ENCODE measurements at regions not wholly inside any gene's neighbourhood (a gene's known extent, or its start where the extent isn't known, plus 50 kb on each side); places are given as distances from the start of the nearest gene placed in this dataset.

GRCh38 chr1:218667781-218668516, 322.8 kb downstream of the TGFB2 start (continued):
- TF ChIP-seq ZNF77 (CRISPR knock-in tag; IDR thresholded peaks at IDR 0.05) (no peak), MXI1 (IDR thresholded peaks at IDR 0.05; ENCODE audit: low read depth, low read length) (no peak), ZNF12 (CRISPR knock-in tag; IDR thresholded peaks at IDR 0.05) (no peak), NR2F6 (CRISPR knock-in tag; IDR thresholded peaks at IDR 0.05) (no peak), ZNF224 (CRISPR knock-in tag; IDR thresholded peaks at IDR 0.05) (no peak), ZNF212 (CRISPR knock-in tag; IDR thresholded peaks at IDR 0.05) (no peak), E2F3 (CRISPR knock-in tag; IDR thresholded peaks at IDR 0.05) (no peak)
- TF ChIP-seq, protein P1, sequence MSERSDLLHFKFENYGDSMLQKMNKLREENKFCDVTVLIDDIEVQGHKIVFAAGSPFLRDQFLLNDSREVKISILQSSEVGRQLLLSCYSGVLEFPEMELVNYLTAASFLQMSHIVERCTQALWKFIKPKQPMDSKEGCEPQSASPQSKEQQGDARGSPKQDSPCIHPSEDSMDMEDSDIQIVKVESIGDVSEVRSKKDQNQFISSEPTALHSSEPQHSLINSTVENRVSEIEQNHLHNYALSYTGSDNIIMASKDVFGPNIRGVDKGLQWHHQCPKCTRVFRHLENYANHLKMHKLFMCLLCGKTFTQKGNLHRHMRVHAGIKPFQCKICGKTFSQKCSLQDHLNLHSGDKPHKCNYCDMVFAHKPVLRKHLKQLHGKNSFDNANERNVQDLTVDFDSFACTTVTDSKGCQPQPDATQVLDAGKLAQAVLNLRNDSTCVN (CRISPR knock-in tag; IDR thresholded peaks at IDR 0.05): no peak

DNA sequence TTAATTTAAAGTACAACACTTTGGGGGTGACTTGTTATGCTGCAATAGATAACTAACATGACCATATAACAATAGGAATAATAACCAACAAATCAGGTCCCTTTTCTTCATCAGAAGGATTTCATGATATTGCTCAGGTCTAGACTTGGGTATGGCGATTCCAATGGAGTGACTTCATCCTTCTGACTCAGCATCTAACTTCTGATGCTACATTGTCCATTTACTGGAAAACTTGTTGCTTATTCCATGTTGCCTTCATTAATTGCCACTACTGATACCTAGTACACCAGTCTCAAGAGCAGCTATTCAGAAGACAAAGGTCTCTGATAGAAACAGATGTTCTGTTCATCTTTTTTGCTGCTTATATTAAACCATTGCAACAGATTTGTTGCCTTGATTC, 324.3 kb downstream of the TGFB2 start:
- no peak overlapping the region for H3K9ac ChIP-seq (ENCODE audit: insufficient read depth in 1 of 2, low read depth in 2 of 2, low read length in 2 of 2)
- POLR2A ChIA-PET: interaction anchor here (0.6 kb wide), 1 partner anchor 976 kb away, joined by 3 read pairs; no protein-coding TSS in a partner anchor
- H3K79me2 ChIP-seq (ENCODE audit: control insufficient read depth, insufficient read depth, low read length): no peaks in the 10 kb centered on the region
- H3K9me1 ChIP-seq (ENCODE audit: control insufficient read depth, insufficient read depth, low read length): no peaks in the 10 kb centered on the region
- no peaks in the 10 kb centered on the region for H3K9me3 ChIP-seq (replicated peaks; ENCODE audit: control insufficient read depth, insufficient read depth, low read depth, low read length)
- DNase-seq (ENCODE audit: extremely low read depth in 1 of 4, low spot score in 3 of 4) (no peak), ATAC-seq (no peak), FAIRE-seq (no peak)
- BruUV-seq (replicated peaks): no TSS peak
- CTCF ChIA-PET (ENCODE audit: low intra/inter-chr PET ratio): no interaction called here
- no peak overlapping the region for H3K4me3 ChIP-seq
- no peaks in the 10 kb centered on the region for H3K36me3 ChIP-seq (ENCODE audit: control insufficient read depth, insufficient read depth, low read length)
- no peaks in the 10 kb centered on the region for H3K4me1 ChIP-seq (replicated peaks in 1 of 2; ENCODE audit: control insufficient read depth in 2 of 2, insufficient read depth in 2 of 2, low read length in 2 of 2)
- H4K20me1 ChIP-seq (replicated peaks; ENCODE audit: control insufficient read depth, insufficient read depth, low read length): no peaks in the 10 kb centered on the region
- H3K27ac ChIP-seq (ENCODE audit: extremely low read depth, low read depth, low read length): no peak overlapping the region
- 0% methylated on average over 1 of the region's 1 CpG for WGBS (ENCODE audit: insufficient coverage, low coverage, missing lambda C conversion rate)
- no peak overlapping the region for H2AFZ ChIP-seq (ENCODE audit: low read depth, low read length)
- intact Hi-C loops (cut with micrococcal nuclease): no loop called here
- no peak overlapping the region for H3K4me2 ChIP-seq (ENCODE audit: insufficient read depth, low read length)
- in situ Hi-C loops (cut with MboI): no loop called here
- H3K27me3 ChIP-seq (ENCODE audit: control insufficient read depth in 2 of 2, insufficient read depth in 2 of 2, low read length in 2 of 2): no peaks in the 10 kb centered on the region
- no peak for TF ChIP-seq NCOA4 (IDR thresholded peaks at IDR 0.05; ENCODE audit: partially characterized antibody)
- TF ChIP-seq HMBOX1 (IDR thresholded peaks at IDR 0.05): no peak
- TF ChIP-seq ZHX1 (conservative IDR thresholded peaks at IDR 0.05; ENCODE audit: low read length): no peak
- no peak for TF ChIP-seq ZNF518B (CRISPR knock-in tag; IDR thresholded peaks at IDR 0.05)
- no peak for TF ChIP-seq HSF4 (CRISPR knock-in tag; IDR thresholded peaks at IDR 0.05; ENCODE audit: borderline replicate concordance)
- no peak for TF ChIP-seq MTA3 (IDR thresholded peaks at IDR 0.05; ENCODE audit: borderline replicate concordance)
